Endothelial cell of umbilical vein (primary cell): ENCODE measurements at regions not wholly inside any gene's neighbourhood (a gene's known extent, or its start where the extent isn't known, plus 50 kb on each side); places are given as distances from the start of the nearest gene placed in this dataset.

Experiments used
- BruUV-seq: library from RNA; stranded (reverse); fragments of 400-500 nt; replicated peaks from 2 replicates; lab custom pipeline; 2021; lab: Mats Ljungman, UMichigan
- CTCF ChIA-PET: fragments of 300-600, 350-600 bp; sonication (Branson Sonifier 250); formaldehyde crosslinking; loops from one replicate; lab custom pipeline; 2021; ENCODE audit warnings: antibody characterized with exemption, inconsistent platforms; lab: Charles Lee
- POLR2A ChIA-PET: fragments of 300-600, 350-600 bp; sonication (Branson Sonifier 250); formaldehyde crosslinking; loops from one replicate; lab custom pipeline; 2021; ENCODE audit warnings: antibody characterized with exemption, inconsistent platforms; lab: Charles Lee
- DNase-seq: peaks from one replicate; pipeline ENCODE4 v3.0.0-alpha.2; 2011; ENCODE audit warnings: low read depth, low spot score
- FAIRE-seq: peaks from 2 replicates; lab custom pipeline; 2011; peaks lifted over from hg19 to GRCh38; lab: Jason Lieb, UNC
- H2AFZ ChIP-seq: 2 replicates; pipeline ENCODE4 v1.6.0; 2012; ENCODE audit warnings: low read depth, low read length, control low read depth, inconsistent platforms
- H3K27ac ChIP-seq: 2 replicates; pipeline ENCODE4 v1.5.1; 2011; ENCODE audit warnings: low read depth, mild to moderate bottlenecking, control low read depth, low read length, moderate library complexity; ENCODE audit not compliant: insufficient read depth
- H3K27me3 ChIP-seq, 2 experiments: 2 replicates each; pipeline versions ENCODE4 v1.6.0 to v1.6.1; 2011; ENCODE audit warnings: low read length in 2 of 2, mixed read lengths in 1 of 2; ENCODE audit not compliant: control insufficient read depth in 2 of 2, insufficient read depth in 2 of 2
- H3K36me3 ChIP-seq, 2 experiments: 2 replicates in 1 of 2; 3 replicates in 1 of 2; pipeline ENCODE4 v1.5.1; 2011; ENCODE audit warnings: low read length in 2 of 2, mild to moderate bottlenecking in 1 of 2, moderate library complexity in 1 of 2; ENCODE audit not compliant: control insufficient read depth in 2 of 2, insufficient read depth in 2 of 2; ENCODE audit errors: extremely low read depth in 1 of 2
- H3K4me1 ChIP-seq: 3 replicates; pipeline ENCODE4 v1.5.1; 2011; ENCODE audit warnings: mild to moderate bottlenecking, low read length; ENCODE audit not compliant: control insufficient read depth, insufficient read depth; ENCODE audit errors: extremely low read depth
- H3K4me2 ChIP-seq: 2 replicates; pipeline ENCODE4 v1.6.1; 2011; ENCODE audit warnings: low read length, control low read depth, mixed read lengths; ENCODE audit not compliant: insufficient read depth
- H3K4me3 ChIP-seq, 3 experiments: fragments of 200-600 bp in 1 of 3; sonication (generic), shearing (Covaris generic) in 1 of 3; replicated peaks in 1 of 3; 2 replicates each; pipeline ENCODE4 v1.5.1; 2011 to 2016; ENCODE audit warnings: control low read depth in 3 of 3, low read length in 3 of 3, mild to moderate bottlenecking in 2 of 3, inconsistent platforms in 1 of 3, low read depth in 1 of 3, moderate library complexity in 1 of 3; ENCODE audit not compliant: insufficient read depth in 1 of 3
- H3K79me2 ChIP-seq: 2 replicates; pipeline ENCODE4 v1.6.0; 2012; ENCODE audit warnings: low read length, inconsistent platforms; ENCODE audit not compliant: control insufficient read depth, insufficient read depth
- H3K9ac ChIP-seq: replicated peaks from 2 replicates; pipeline ENCODE3; 2011; ENCODE audit warnings: low read length, control low read depth; ENCODE audit not compliant: insufficient read depth; ENCODE audit errors: extremely low read depth
- H3K9me1 ChIP-seq: replicated peaks from 3 replicates; pipeline ENCODE4 v1.6.0; 2011; ENCODE audit warnings: mild to moderate bottlenecking, low read length; ENCODE audit not compliant: control insufficient read depth, insufficient read depth; ENCODE audit errors: extremely low read depth
- H3K9me3 ChIP-seq: replicated peaks from 2 replicates; pipeline ENCODE4 v1.5.1; 2012; ENCODE audit warnings: low read length, inconsistent platforms; ENCODE audit not compliant: control insufficient read depth, insufficient read depth
- H4K20me1 ChIP-seq: replicated peaks from 2 replicates; pipeline ENCODE3; 2011; ENCODE audit warnings: mild to moderate bottlenecking, low read length; ENCODE audit not compliant: control insufficient read depth, insufficient read depth; ENCODE audit errors: extremely low read depth
- EZH2 ChIP-seq: IDR thresholded peaks from 2 replicates; pipeline ENCODE4 v1.6.1; 2012; ENCODE audit warnings: borderline replicate concordance, low read depth, mild to moderate bottlenecking, moderate library complexity, low read length, inconsistent platforms; ENCODE audit not compliant: severe bottlenecking
- FOS ChIP-seq: IDR thresholded peaks from 2 replicates; pipeline ENCODE4 v1.6.1; 2011; ENCODE audit warnings: mild to moderate bottlenecking, low read length, moderate library complexity, borderline replicate concordance; ENCODE audit not compliant: insufficient read depth
- GATA2 ChIP-seq: IDR thresholded peaks from 2 replicates; pipeline ENCODE4 v1.7.0; 2011; ENCODE audit warnings: low read depth, mild to moderate bottlenecking, moderate library complexity, mixed read lengths, low read length; ENCODE audit not compliant: insufficient read length, insufficient read depth
- JUN ChIP-seq: IDR thresholded peaks from 2 replicates; pipeline ENCODE4 v1.6.1; 2011; ENCODE audit warnings: borderline replicate concordance, low read depth; ENCODE audit not compliant: insufficient read length, insufficient read depth
- MYC ChIP-seq: IDR thresholded peaks from one replicate; pipeline ENCODE4 v1.6.1; 2011; ENCODE audit warnings: mild to moderate bottlenecking, low read depth, low read length
- POLR2A ChIP-seq: IDR thresholded peaks from 2 replicates; pipeline ENCODE4 v1.6.1; 2012; ENCODE audit warnings: low read depth, mild to moderate bottlenecking, control low read depth, low read length
- POLR2AphosphoS5 ChIP-seq: IDR thresholded peaks from 2 replicates; pipeline ENCODE4 v1.6.1; 2012; ENCODE audit warnings: low read depth, mild to moderate bottlenecking, control low read depth, low read length, moderate library complexity; ENCODE audit not compliant: insufficient read depth
- dilution Hi-C: fragments of 300-500 bp; cut with MboI; formaldehyde crosslinking; loops from one replicate; pipeline ENCODE4 v1.15.0; 2019; ENCODE audit warnings: low sequenced_read_pairs; ENCODE audit not compliant: extremely low pct_ligation_motif_present
- intact Hi-C: fragments of 100-400 bp; cut with micrococcal nuclease; formaldehyde crosslinking; loops from one replicate; pipeline ENCODE4 v1.10.0; 2022
- TF ChIP-seq, protein P1 (sequence below), 2 donors: IDR thresholded peaks; 1 replicate in 1 of 2; 2 replicates in 1 of 2; pipeline ENCODE4 v1.5.1; 2011; ENCODE audit warnings: low read length in 2 of 2, mild to moderate bottlenecking in 2 of 2, moderate library complexity in 2 of 2, control low read depth in 1 of 2, inconsistent platforms in 1 of 2, low read depth in 1 of 2; ENCODE audit not compliant: insufficient read depth in 1 of 2; ENCODE audit errors: extremely low read depth in 1 of 2
- TF ChIP-seq, protein P2 (sequence below): IDR thresholded peaks from 2 replicates; pipeline ENCODE4 v1.6.1; 2011; ENCODE audit not compliant: insufficient read depth, insufficient read length

DNA sequence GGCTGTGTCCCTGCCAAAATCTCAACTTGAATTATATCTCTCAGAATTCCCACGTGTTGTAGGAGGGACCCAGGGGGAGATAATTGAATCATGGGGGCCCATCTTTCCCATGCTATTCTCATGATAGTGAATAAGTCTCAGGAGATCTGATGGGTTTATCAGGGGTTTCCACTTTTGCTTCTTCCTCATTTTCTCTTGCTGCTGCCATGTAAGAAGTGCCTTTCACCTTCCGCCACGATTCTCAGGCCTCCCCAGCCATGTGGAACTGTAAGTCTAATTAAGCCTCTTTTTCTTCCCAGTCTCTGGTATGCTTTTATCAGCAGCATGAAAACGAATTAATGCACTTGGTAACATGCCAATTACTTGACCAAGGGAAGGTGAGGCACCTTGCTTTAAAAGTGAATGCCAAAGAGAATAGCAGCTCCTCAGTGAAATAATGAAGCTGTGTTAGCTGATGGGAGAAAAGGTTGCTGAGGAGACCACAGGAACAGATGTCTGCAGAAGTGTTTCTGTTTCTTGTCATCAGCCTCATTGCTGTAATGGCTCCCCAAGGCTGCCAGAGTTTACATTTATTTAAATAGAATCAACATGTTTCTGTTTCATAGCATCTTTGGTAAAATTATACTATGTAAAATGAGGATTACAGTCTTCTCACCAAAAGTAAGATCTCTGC is 89.0 kb upstream of the CD44 start:
- H3K9me3 ChIP-seq = no peaks in the 10 kb centered on the region
- no peak for FAIRE-seq
- H3K27me3 ChIP-seq = peaks cover 0 to 2% of the 10 kb centered on the region in 2 experiments
- intact Hi-C loops = no loop called here
- no peak overlapping the region for H3K27ac ChIP-seq
- dilution Hi-C loops = no loop called here
- ChIA-PET POLR2A (no interaction called here), CTCF (interaction anchor here (1.7 kb wide), 1 partner anchor 91 kb away, joined by 4 read pairs; no protein-coding TSS in a partner anchor)
- H4K20me1 ChIP-seq = no peaks in the 10 kb centered on the region
- no peak overlapping the region for H3K9ac ChIP-seq
- DNase-seq = no peak
- H2AFZ ChIP-seq = no peak overlapping the region
- no TSS peak for BruUV-seq
- no peaks in the 10 kb centered on the region for H3K79me2 ChIP-seq
- H3K9me1 ChIP-seq = no peaks in the 10 kb centered on the region
- H3K4me3 ChIP-seq = no peak overlapping the region
- no peak for TF ChIP-seq EZH2
- no peaks in the 10 kb centered on the region for H3K4me1 ChIP-seq
- H3K4me2 ChIP-seq = no peak overlapping the region
- no peaks in the 10 kb centered on the region for H3K36me3 ChIP-seq

DNA sequence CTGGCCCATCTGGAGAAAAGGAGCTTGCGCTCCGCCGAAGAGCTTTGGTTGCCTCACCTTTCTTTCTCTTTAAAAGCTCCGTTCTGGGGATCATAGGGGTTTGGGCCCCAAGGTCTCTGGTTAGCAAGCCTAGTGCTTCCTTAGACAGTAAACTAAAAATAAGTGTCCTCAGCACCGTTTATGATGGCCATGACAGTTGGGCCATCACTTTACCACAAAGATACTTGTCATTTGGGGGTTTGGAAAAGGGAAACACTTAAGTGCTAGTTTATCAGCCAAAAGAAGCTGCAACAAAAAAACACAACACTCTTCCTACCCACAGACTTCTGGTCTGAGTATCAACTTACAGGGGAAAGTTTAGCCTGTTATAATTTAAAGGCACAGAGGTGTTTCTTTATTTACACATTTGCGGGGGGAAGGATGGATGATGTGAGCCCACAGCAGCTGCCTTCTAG is 88.4 kb upstream of the CD44 start:
- no TSS peak for BruUV-seq
- no peak overlapping the region for H3K4me3 ChIP-seq
- H3K36me3 ChIP-seq = no peaks in the 10 kb centered on the region
- CTCF ChIA-PET = interaction anchor here (0.9 to 1.7 kb wide), 3 partner anchors 9 to 90 kb away, joined by 3 to 4 read pairs (median 3); no protein-coding TSS in a partner anchor
- POLR2A ChIA-PET = no interaction called here
- no peak overlapping the region for H3K27ac ChIP-seq
- H3K9me1 ChIP-seq = no peaks in the 10 kb centered on the region
- TF ChIP-seq FOS (no peak), GATA2 (no peak), MYC (no peak), POLR2A (no peak), EZH2 (no peak), POLR2AphosphoS5 (no peak), JUN (no peak)
- TF ChIP-seq, protein P1, sequence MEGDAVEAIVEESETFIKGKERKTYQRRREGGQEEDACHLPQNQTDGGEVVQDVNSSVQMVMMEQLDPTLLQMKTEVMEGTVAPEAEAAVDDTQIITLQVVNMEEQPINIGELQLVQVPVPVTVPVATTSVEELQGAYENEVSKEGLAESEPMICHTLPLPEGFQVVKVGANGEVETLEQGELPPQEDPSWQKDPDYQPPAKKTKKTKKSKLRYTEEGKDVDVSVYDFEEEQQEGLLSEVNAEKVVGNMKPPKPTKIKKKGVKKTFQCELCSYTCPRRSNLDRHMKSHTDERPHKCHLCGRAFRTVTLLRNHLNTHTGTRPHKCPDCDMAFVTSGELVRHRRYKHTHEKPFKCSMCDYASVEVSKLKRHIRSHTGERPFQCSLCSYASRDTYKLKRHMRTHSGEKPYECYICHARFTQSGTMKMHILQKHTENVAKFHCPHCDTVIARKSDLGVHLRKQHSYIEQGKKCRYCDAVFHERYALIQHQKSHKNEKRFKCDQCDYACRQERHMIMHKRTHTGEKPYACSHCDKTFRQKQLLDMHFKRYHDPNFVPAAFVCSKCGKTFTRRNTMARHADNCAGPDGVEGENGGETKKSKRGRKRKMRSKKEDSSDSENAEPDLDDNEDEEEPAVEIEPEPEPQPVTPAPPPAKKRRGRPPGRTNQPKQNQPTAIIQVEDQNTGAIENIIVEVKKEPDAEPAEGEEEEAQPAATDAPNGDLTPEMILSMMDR (IDR thresholded peaks at IDR 0.05; ENCODE audit: extremely low read depth in 1 of 2, insufficient read depth in 1 of 2, low read depth in 1 of 2, low read length in 2 of 2) = no peak
- TF ChIP-seq, protein P2, sequence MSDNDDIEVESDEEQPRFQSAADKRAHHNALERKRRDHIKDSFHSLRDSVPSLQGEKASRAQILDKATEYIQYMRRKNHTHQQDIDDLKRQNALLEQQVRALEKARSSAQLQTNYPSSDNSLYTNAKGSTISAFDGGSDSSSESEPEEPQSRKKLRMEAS = no peak
- H3K27me3 ChIP-seq = peaks cover 0 to 2% of the 10 kb centered on the region in 2 experiments
- no peak for DNase-seq
- H3K9me3 ChIP-seq = no peaks in the 10 kb centered on the region
- intact Hi-C loops (no loop called here), dilution Hi-C loops (no loop called here)
- no peak overlapping the region for H3K9ac ChIP-seq
- H4K20me1 ChIP-seq = no peaks in the 10 kb centered on the region
- H2AFZ ChIP-seq = no peak overlapping the region
- FAIRE-seq = no peak
- no peak overlapping the region for H3K4me2 ChIP-seq
- H3K79me2 ChIP-seq = no peaks in the 10 kb centered on the region
- H3K4me1 ChIP-seq = no peaks in the 10 kb centered on the region
